Effector CD8-positive, alpha-beta T cell (primary cell): ENCODE measurements at regions not wholly inside any gene's neighbourhood (a gene's known extent, or its start where the extent isn't known, plus 50 kb on each side); places are given as distances from the start of the nearest gene placed in this dataset.
"Not testable (repeated sequence)": the region's sequence is repeated elsewhere in the genome, so short reads cannot be mapped to it uniquely, and the experiment has no call there.

Experiments
- DNase-seq: peaks from one replicate; lab custom pipeline; 2025; lab: John Stamatoyannopoulos, UW

DNA sequence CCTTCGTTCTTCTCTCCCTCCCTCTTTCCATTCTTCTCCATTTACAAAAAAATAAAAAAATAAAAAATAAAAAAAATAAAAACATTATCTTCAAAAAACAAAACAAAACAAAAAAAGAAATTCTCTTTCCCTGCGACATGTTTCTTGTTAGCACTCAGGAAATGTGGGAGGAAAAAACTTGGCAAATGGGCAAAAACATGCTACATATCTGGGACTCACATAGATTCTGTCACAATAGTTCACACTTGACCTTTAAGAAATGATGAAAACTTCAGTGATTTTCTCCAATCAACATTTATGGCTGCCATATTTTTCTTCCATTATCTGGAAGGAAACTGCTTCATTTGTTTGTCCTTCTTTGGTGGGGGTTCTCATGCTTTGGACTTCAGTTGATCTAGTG lies 109.3 kb downstream of the PRKAB2 start:
- DNase-seq = no peak

DNA sequence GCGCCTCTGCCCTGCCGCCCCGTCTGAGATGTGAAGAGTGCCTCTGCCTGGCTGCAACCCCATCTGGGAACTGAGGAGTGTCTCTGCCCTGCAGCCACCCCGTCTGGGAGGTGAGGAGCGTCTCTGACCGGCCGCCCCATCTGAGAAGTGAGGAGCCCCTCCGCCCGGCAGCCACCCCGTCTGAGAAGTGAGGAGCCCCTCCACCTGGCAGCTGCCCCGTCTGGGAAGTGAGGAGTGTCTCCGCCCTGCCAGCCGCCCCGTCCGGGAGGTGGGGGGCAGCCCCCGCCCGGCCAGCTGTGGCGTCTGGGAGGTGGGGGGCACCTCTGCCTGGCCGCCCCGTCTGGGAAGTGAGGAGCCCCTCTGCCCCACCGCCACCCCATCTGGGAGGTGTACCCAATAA lies 110.4 kb downstream of the PRKAB2 start:
- not testable (repeated sequence) for DNase-seq

GRCh38 chr1:147053269-147053668 lies 115.1 kb downstream of the NBPF12 start:
- no peak for DNase-seq

DNA sequence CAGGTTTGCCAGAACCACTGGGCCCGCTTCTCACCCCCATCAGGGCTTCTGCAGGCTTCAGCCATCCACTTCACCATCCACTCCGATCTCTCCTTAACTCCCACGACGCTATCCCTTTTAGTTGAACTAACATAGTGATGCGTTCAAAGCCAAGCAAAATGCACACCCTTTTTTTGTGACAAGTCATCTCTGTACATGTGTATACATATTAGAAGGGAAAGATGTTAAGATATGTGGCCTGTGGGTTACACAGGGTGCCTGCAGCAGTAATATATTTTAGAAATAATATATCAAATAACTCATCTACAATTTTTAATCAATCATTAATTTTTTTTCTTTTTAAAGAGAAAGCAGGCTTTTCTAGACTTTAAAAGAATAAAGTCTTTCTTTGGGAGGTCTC lies 114.6 kb downstream of the NBPF12 start:
- DNase-seq = no peak

- DNase-seq = no peak
Measured at GRCh38 chr1:147052143-147052542, 114.0 kb downstream of the NBPF12 start.

DNA sequence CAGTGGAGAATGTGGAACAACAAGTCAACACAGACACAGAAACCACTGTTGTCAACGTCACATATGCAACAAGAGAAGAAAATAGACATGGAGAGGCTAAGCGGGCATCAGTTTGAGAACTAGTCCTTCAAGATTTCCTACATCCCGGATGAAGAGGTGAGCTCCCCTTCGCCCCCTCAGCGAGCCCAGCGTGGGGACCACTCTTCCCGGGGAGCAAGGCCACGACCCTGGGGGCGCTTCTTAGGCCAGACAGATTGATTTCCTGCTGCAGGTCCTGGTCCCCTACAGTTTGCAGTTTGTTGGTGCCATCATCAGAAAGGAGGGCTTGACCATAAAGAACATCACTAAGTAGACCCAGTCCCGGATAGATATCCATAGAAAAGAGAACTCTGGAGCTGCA lies 113.0 kb downstream of the NBPF12 start:
- DNase-seq = no peak

DNA sequence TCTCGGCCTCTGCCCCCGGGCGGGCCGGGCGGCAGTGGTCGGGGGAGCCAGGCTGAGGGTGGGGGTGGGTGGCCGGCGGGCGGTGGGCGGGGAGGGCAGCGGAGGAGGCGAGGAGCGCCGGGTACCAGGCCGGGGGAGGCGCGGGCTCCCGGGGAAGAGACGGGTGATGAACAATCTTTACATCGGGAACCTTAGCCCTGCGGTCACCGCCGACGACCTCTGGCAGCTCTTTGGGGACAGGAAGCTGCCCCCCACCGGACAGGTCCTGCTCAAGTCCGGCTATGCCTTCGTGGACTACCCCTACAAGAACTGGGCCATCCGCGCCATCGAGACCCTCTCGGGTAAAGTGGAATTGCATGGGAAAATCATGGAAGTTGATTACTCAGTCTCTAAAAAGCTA lies 112.5 kb downstream of the NBPF12 start:
- DNase-seq = no peak

DNA sequence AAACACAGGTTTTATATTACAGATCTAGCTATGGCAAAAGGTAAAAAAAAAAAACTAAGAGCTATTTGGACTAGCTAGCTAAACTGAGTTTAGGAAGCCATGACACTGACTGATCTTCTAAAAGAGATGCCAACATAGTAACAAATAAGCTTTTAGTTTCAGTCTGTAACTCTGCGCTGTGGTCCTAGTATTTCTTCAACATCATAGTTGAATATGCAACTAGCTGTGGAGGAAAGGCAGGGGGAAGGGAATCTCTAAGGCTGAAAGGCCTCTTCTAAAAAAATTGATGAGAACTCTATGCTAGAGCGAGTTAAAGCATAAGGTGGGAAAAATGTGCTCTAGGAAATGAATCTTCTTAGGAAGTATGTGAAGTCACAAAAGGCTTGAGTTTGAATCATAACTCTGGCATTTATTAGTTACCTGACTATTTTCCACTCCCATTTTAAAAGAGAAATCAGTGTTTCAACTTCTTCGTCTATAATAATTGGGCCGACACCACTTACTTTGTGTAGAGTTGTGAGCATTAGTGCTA lies 108.8 kb downstream of the NBPF12 start:
- DNase-seq = not testable (repeated sequence)

GRCh38 chr1:147046189-147046862 lies 108.2 kb downstream of the NBPF12 start:
- no peak for DNase-seq
